CD4-positive, alpha-beta T cell treated with Interleukin-4 for 1 hour (primary cell): ENCODE measurements at regions not wholly inside any gene's neighbourhood (a gene's known extent, or its start where the extent isn't known, plus 50 kb on each side); places are given as distances from the start of the nearest gene placed in this dataset.

Source experiments
- DNase-seq, 2 donors: peaks; one replicate each; pipeline ENCODE4 v3.0.0-alpha.2; 2020 to 2022

GRCh38 chr13:107456431-107456830, 758.9 kb downstream of the LIG4 start:
- no peak for DNase-seq

DNA sequence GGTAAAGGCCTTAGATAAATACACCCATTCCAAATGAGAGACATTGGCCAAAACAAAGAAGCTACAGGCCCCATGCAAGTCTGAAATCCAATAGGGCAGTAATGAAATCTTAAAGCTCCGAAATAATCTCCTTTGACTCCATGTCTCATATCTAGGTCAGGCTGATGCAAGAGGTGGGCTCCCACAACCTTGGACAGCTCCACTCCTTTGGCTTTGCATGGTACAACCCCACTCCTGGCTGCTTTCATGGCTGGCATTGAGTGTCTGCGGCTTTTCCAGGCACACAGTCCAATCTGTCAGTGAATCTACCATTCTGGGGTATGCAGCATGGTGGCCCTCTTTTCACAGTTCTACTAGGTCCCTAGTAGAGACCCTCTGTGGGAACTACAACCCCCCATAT, 762.5 kb downstream of the LIG4 start:
- DNase-seq, result no peak

DNA sequence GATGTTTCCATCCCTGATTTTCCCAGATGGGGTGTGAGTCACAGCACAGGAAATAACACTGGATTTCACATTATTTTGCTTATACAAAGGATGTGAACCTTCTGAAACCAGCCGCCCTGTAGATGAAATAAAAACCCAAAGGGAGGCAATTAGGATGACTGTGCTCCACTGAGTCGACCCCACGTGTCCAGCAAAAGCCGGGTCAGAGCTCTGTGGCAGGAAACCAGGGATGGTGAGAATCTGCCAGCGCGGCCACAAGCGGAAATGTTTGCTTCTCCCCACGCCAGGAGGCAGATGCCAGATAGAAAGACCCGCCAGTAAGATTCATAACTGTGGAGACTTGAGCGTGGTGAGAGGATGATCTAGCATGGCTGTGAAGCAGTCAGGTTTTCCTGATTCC, 764.4 kb downstream of the LIG4 start:
- no peak for DNase-seq

GRCh38 chr13:107450431-107450830, 764.9 kb downstream of the LIG4 start:
- DNase-seq, result no peak

DNA sequence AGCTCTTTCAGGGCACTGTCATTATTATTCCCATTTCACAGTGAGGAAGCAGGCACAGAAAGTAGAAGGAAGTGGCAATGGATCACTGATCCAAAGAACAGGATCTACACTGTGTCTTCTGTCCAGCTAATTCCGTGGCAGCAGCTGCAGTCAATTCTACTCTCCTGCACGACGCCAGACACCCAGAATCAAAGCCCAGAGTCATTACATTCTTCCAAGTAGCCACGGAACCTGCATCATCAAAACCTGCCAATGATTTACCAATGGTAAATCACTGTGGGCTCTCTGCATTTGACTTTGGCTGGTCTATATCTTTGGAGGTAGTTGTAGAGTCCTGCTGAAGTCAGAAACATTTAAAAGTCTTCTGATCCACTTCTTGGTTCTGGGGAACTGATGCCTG, 767.7 kb downstream of the LIG4 start:
- DNase-seq, result no peak

- DNase-seq, result no peak
These were observed 774.1 kb downstream of the LIG4 start for GRCh38 chr13:107441279-107441678.

GRCh38 chr13:107438251-107438650, 777.1 kb downstream of the LIG4 start:
- DNase-seq, result no peak

DNA sequence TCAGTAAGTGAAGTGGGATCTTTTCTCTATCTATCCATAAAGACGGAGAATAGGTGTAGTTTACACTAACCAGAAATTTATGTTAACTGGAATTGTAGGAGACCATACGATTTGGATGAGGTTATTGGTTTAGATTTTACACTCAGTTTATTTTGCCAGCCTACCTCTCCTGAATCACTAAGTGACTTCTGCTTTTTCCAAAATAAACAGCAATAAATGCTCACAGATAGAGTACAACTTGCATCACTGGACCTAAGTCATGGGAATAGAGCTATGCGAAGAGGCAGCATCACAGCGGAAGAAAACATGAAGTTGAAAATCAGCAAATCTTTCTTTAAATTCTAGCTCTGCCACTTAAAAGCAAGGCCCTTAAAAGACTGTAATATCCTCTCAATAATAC, 781.0 kb downstream of the LIG4 start:
- DNase-seq, result no peak

GRCh38 chr13:107427536-107427935, 787.8 kb downstream of the LIG4 start:
- no peak for DNase-seq

DNA sequence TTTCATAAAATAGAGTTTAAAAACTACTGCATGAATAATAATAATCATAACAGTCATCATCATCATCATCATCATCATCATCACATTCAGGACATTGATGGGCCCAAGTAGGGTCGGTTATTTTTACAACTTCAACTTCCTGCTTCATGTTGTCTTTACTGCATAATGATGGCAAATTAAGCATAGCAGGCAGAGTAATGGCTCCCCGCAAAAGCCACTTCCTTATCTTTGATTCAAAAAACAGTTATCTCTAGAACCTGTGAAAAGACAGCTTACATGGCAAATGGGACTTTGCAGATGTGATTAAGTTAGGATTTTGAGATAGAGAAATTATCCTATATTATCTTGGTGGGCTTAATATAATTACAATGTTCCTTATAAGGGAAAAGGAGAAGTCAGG, 792.9 kb downstream of the LIG4 start:
- DNase-seq, result no peak

GRCh38 chr13:107421951-107422350, 793.4 kb downstream of the LIG4 start:
- no peak for DNase-seq

DNA sequence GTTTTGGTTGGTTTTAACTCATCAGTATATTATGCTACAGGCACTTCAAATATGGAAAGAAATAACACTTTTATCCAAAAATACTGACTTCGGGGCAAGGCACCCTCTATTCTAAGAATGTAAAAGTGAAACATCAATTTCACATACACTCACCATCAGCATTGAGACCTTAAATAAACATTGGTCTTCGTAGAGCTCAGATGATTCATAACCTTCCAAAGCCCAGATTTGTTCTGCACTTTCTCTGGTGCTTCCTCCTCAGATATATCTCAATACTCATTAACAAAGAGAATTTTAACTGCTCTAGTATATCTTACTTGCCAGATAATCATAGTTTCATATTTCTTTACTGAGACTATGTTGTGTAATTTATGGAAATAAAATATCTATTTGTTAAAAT, 794.3 kb downstream of the LIG4 start:
- DNase-seq, result no peak

DNA sequence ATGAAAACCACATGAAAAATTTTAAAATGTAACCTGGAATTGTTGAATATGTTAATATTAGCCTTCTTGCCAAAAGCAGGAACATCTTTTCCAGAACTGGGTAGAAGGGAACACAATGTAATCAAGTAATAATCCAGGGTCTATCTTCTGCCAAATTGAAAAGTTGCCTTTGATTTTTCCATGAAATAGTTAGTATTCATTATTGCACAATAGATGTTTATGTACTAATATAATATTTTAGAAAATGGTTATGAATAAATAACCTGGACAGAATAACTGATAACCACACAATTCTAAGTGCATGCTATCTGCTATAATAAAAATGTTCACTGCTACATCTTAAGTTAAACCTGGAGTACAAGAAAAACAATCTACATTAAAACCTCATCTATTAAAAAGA, 802.3 kb downstream of the LIG4 start:
- no peak for DNase-seq

DNA sequence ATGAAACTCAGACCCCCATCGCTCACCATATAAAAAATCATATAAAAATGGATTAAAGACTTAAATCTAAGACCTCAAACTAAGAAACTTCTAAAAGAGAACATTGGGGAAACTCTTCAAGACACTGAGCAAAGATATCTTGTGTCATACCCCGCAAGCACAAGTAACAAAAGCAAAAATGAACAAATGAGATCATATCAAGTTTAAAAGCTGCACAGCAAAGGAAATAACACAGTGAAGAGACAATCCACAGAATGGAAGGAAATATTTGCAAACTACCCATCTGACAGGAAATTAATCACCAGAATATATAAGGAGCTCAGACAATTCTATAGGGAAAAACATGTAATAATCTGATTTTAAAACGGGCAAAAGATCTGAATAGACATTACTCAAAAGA, 808.3 kb downstream of the LIG4 start:
- no peak for DNase-seq

GRCh38 chr13:107395927-107396662, 819.2 kb downstream of the LIG4 start:
- DNase-seq, result no peak

- no peak for DNase-seq
These were observed 823.1 kb downstream of the LIG4 start for GRCh38 chr13:107392205-107392604.

DNA sequence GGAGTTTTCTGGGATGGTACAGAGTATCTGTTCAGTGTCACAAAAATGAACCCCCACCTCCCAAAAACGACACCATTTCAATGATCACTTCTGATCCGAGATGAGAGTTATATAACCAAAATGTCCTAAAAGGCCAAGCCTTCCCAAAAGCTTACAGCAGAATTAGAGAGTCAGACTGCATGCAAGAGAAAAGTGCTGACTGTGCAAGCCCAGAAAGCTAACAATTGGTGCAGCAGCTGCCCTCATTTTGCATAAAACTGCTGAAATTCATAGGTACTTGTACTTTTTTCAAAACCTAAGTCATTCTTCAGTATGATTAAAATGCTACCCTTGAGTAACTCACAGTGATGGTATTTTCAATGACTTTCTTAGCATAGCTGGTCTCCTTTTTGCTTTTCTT, 819.6 kb upstream of the ARGLU1 start:
- no peak for DNase-seq

DNA sequence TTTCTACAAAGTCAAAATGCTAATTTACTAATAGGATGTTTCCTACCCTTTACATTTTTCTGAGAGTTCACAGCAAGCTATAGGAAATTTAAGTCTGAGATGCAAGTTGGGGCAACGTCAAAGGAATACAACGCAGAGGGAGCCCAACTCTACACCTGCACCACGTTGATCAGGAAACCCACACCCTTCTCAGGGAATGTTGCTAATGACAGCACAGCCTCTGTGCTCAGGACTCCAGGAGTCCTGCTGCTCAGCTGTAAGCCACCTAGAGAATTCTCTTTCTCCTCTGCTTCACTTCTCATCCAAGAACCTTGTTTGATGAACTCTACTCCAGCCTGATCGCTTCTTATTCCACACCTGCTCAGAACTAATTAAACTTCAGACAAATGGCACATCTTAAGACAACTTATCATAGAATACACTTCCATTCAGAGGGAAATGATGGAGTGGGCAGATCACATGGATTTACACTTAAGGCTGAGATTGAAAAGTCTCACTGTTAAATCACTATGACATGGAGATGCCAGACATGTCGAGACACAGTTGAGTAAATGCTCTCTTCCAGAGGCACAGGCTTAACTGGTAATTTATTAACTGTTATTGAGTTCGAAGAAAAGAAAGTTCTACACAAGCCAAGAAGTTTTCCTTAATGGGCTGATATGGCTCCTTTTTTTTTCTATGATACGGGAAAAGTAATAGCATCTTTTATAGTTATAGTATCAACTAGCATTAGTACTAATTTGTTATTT, 811.6 kb upstream of the ARGLU1 start:
- no peak for DNase-seq

DNA sequence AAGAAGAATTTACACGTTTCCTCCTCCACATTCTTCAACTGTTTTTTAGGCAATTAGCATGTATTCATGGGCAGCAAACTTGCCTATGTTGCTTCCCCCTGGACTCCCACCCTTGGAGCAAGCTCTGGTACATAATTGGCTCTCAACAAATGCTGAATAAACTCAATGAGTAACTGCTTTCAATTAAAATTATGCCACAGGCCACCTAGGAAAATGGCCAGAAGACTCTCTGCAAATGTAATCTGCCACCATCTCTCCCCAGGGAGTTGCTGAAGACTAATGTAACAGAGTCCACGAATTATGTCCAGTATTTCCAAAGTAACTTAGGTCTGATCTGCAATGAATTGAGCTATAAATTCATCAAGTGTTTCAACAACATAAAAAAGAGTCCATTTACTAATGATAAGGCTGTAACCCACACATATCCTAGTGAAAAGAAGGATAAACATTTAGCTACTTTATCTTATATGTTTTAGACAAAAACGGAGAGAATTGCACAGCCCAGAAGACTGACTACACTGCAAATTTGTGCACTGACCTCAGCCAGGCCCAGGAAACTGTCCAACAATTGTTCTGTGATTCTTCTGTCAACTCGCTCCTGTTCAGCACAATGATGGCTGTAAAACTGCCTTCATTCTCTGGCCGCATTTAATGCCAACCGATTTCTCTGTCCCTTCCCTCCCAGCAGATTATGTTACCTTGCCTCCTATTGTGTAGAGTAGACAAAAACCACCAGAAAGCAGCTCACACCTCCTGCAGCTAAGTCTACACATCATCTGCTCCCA, 808.6 kb upstream of the ARGLU1 start:
- DNase-seq, result no peak

DNA sequence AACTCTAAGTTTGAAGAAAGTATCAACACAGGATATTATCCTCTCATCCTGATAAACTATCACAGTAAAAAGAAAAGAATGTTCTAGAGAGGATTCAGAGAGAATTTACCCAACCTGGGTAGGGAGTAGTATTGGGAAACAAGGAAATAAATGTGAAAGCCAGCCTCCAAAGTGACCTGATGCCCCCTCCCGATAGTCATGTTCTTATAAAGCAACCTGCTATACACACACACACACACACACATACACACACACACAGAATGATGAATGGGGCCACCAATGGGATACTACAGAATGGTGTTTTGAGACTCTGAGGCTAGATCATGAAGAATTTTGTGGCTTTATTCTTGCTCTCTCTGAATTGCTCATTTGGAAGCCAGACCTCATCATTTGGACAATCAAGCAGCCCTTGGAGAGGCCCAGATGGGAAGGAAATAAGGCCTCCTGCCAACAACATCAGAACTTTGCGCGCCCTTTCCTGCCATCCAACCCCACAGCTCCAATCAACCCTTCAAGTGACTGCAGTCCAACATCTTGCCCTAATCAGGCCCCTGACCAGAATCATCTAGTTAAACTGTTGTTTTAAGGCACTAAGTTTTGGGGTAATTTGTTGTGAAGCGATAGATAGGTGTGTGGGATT, 807.9 kb upstream of the ARGLU1 start:
- no peak for DNase-seq

DNA sequence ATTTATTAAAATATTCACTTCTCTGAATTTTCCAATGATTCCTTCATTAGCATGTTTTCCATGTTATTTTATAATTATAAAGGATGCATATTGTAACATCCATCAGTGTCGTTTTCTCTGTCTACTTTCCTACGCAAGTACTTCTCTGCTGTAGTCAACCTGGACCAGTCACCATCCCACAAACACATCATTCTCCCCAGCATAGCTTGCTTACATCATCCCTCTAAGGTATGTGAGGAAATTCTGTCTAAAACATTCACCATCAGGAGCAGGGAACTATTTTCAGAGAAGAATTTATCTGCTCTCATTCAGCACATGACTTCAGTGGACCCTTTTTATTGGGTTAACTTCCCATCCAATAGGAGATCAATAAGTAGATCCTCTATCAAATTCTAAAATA, 806.1 kb upstream of the ARGLU1 start:
- no peak for DNase-seq

DNA sequence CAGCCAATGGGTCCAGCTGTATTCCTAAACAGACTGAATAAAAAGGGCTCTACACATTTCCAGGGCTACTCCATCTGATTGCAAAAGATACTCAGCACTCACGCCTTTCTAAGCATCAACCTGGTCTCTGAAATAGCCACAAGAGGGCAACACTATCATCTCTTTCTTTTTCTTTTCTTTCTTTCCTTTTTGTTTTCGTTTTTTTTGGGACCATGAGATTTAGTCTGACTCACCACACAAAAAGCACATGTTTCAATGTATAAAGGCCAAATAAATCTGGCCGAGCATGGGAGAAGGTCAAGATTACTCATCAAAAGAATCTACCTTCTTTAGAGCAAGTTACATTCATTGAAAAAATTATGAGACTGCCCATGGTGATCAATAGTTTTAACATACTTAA, 805.6 kb upstream of the ARGLU1 start:
- no peak for DNase-seq

DNA sequence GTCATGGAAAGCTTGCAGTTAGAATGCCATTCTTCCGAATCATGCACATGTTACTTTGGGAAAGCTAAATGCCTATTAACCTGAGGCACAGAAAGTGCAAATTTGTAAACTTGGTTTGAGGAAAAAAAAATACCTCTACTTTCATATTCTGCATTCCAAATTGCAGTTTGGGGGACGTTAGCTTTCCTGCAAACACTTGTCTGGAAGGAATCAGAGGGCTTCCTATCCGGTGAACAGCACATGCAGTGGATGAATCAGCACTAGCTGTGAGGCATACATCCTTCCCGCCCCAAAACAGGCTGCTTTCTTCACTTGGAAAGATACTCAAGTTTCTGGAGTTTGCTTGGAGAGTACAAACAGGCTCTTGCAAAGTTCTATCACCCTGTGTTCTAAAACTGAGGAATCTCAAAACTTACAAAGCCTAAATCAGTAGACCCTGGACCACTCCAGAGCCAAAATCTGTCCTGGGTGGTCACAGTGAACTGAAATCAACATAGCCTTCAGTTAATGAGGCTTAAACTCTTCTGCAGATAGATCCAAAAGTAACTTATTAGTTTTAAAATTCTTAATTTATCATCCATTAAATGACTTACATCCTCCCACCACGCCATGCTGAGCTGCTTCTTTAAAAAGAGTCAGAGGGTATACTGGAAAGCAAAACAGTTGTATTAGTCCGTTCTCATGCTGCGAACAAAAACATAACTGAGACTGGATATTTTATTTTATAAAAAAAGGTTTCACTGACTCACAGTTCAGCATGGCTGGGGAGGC, 802.3 kb upstream of the ARGLU1 start:
- DNase-seq, result no peak
